ENCODE measurements at regions not wholly inside any gene's neighbourhood (a gene's known extent, or its start where the extent isn't known, plus 50 kb on each side); places are given as distances from the start of the nearest gene placed in this dataset.
"Not testable (repeated sequence)": the region's sequence is repeated elsewhere in the genome, so short reads cannot be mapped to it uniquely, and the experiment has no call there.

DNA sequence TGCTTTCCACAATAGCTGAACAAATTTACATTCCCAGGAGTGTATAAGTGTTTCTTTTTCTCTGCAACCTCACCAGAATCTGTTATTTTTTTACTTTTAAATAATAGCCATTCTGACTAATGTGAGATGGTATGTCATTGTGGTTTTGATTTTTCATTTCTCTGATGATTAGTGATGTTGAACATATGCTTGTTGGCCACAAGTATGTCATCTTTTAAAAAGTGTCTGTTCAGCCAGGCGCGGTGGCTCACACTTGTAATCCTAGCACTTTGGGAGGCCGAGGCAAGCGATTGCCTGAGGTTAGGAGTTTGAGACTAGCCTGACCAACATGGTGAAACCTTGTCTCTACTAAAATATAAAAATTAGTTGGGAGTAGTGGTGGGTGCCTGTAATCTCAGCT, 619.3 kb downstream of the SI start:
- DNase-seq, result no peak

DNA sequence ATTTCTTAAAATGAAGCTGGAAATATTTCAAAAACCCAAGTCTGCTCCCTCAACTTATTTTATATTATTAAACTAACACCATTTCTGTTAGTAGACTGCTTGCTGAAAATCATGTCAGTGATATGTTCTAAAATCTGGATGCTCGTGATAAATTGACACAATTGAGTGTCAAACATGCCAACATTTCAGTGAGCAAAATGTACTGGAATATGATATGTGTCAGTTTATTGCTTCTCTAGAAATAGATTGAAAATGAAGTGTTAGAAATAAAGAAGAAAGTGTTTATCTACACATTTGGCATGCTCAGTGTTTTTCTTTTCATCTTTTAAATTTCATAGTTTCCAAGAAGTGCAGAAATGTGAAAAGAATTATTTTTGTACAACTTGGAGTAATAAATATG, 624.6 kb downstream of the SI start:
- no peak for DNase-seq

DNA sequence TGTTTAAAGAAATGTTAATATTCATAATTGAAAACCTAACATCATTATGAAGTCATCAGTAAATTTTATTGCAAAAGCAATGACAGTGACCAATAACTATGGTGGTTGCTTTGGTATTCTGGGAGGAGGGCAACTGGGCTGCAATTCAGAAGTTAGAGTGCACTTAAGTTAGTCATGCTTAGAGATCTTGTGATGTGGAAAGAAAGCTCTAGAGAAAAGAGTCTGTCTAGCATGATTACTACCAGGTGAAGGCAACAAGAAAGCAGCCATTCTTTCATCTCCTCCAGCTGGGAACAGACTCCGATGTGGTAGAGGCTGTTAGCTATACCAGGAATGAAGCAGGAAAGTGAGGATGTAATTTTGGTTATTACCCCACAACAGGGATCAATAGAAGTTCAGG, 625.6 kb downstream of the SI start:
- no peak for DNase-seq

DNA sequence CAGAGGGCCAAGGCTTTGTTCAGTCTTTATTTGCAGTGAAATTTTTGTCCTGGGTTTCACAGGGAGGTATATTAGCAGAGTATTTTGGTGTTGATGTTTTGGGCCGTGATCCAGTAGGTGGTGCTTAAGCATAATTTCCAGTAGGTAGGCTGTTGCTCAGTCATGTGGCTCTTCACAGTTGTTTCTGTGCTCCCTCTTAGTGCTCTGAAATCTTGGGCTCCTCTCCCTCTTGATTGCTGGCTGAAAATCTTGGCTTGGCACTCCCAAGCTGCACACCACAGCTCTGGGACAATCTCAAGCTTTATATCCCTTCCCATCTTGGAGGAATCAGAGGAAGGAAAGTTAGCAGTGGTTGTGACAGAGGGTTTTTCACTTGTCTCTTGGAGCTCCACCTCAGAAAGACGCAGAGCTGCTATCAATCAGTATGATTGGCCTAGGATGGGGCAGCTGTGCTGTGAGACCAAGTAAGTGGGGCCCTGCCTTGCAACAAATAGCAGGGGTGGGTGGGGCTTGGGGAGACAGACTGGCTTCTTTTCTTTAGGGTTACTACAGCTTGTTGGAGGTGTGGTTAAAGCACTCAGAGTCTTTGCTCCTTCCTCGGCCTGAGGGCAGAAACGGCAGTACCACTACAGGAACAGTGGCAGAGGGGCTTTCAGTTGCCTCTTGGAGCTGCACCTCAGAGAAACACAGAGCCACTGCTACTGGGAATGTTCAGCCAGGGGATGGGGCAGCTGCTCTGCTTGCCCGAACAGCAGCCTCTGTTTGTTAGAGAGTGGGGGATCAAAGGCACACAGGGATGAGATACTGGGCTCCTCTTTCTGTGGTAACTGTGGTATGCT, 627.0 kb downstream of the SI start:
- DNase-seq, result no peak

DNA sequence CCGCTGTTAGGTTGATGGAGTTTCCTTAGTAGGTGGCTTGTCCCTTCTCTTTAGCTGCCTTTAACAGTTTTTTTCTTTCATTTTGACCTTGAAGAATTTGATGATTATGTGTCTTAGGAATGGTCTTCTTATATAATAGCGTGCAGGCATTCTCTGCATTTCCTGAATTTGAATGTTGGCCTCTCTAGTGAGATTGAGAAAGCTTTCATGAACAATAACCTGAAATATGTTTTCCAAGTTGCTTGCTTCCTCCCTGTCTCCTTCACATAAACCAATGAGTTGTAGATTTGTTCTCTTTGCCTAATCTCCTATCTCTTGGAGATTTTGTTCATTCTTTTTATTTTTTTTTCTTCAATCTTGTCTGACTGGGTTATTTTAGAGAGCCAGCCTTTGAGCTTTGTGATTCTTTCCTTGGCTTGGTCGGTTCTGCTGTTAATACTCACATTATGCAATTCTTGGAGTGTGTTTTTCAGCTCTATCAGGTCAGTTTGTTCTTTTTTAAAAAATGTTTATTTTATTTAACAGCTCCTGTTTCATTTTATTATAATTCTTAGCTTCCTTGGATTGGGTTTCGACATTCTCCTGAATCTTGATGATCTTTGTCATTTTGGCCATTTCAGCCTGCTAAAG, 627.9 kb downstream of the SI start:
- DNase-seq, result no peak

DNA sequence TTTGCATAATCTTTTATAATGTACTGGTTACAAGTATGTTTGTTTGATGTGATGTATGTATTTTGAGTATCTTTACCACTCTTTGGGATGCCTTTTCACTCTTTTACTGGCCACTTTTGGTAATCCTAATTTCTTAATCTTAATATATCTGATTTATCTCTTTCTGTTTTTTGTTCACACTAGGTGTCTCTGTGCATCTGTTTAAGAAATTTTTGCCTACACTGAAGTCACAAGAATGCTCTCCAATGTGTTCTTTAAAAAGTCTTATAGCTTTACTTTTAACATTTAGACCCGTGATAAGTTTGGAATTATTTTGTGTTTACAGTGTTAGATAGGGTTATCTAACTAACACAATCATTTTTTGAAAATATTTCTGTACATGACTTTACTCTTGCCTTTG, 659.1 kb downstream of the SI start:
- DNase-seq, result no peak

DNA sequence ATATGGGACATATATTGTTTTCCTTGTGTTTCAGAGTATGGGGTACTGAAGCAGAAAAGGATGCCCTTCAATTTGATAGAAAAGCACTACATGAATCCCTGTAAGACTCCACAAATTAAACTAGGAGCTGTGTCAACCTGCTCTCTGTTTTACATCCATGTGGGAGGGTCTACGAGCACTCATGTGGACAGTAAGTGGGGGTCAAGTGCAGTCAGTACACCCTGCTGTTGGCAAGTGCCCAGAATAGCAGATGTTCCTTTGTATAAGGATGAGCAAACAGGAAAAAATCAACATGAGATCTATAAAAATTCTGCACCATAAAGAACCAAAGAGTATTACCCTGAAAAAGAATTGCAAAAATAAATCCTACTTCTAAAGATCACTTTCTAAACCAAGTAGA, 659.9 kb downstream of the SI start:
- DNase-seq, result no peak

DNA sequence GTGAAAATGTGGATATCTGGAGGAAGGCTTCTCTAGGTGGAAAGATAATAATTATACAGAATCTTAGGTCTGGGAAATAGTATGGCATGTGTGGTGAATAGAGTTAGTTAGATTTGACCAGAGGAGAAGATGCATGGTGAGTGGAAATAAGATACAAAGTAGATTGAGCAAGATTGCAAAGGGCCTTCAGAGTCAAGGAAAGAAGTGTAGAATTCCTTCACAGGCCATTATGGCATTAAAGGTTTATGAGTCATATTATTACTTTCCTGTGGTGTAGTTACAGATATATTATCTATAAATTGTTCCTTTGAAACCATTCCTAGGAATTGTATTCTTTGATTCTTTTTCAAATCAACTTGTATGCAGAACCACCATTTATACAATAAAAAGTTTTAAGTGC, 660.3 kb downstream of the SI start:
- no peak for DNase-seq

DNA sequence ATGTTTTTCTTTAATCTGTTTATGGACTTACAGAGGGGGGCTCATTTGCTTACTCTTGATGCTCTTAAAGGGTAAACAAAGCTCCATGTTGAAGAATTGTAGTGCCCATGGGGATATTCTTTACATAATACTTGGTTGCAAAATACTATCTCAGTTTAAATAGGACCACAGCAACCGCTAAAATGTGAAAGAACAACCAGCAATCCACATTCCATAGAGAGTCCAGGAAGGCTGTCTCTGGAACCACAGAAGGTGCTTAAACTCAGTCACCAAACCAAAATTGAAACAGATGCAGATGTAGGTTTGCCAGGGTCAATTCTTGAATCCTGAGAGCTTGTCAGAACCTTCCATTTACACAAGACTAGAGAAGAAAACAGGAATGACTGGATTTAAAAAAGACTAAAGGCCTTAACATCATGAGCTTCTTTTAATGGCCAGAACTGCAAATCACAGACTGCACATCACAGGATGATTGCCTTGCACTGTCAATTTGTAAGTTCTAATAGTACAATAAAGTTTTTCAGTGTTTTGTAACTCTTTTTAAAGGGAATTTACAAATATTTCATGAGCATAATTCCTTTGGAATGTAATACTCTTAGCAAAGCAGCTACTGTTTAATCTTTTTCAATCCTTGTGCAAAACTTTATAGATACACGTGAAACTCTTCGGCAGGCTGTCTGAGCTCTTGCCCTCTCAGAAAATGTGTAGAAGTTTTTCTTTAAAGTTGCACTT, 661.6 kb downstream of the SI start:
- no peak for DNase-seq

DNA sequence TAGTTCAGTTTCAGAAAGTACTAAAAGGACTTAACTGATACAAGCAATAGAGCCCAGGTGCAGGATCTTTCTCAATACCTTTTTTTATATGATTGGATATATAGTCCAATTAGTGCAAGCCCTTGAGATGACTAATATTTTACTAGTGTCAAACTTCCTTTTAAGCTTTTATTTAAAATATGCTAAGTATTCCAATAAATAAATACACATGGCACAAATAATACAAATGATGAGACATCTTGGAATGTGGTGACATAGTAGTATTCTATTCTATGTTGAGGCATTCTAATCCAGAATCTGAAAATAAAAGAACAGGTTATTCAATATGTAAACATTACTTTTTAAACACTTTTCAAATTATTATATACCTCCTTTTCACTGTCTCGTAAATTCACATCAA, 670.0 kb downstream of the SI start:
- no peak for DNase-seq

DNA sequence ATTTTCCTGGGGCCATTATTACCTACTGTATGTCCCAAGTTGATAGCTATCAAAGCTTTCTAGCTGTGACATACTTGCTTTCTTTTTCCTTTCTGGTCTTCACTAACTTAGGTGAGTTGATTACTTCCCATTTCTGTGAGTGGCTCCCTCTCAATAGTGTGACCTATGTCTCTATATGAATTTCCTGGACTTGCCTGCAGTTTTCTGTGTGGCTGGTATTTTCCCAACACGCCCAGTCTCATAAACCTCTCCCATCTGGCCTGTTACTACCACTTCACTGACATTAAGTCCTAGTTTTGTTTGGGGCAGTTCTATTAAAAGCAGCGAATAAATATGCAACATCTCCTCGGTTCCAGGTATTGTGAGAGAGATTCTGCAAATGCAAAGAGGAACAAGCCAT, 671.2 kb downstream of the SI start:
- DNase-seq, result no peak

DNA sequence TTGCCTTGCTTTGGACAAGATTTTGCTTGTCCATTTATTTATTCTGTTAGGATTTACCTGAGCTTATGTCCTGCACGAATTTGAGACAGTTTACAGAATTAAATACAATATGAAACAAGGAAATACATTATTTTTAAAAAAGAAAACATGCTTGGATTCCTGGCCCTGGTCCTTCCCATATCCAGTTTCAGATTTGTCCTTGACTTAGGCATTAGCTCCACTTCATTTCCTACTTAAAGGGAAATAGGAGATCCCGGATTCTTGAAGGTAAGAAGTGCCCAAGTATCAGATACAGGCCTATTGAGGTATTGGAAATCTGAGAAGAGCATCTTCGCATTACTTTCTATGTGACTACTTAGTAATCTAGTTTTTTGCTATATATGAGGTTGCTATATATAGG, 672.0 kb downstream of the SI start:
- no peak for DNase-seq

DNA sequence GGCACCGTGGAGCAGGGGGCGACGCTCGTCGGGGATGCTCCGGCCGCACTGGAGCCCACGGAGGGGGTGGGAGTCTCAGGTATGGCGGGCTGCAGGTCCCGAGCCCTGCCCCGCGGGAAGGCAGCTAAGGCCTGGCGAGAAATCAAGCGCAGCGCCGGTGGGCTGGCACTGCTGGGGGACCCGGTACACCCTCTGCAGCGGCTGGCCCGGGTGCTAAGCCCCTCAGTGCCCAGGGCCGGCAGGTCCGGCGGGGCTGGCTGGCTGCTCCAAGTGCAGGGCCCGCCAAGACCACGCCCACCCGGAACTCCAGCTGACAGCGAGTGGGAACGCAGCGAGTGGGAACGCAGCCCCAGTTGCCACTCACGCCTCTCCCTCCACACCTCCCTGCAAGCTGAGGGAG, 676.4 kb downstream of the SI start:
- DNase-seq, result no peak

DNA sequence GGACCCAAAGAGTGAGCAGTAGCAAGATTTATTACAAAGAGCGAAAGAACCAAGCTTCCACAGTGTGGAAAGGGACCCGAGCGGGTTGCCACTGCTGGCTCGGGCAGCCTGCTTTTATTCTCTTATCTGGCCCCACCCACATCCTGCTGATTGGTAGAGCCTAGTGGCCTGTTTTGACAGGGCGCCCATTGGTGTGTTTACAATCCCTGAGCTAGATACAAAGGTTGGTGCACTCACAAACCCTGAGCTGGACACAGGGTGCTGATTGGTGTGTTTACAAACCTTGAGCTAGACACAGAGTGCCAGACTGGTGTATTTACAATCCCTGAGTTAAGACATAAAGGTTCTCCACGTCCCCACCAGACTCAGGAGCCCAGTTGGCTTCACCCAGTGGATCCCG, 676.9 kb downstream of the SI start:
- not testable (repeated sequence) for DNase-seq

DNA sequence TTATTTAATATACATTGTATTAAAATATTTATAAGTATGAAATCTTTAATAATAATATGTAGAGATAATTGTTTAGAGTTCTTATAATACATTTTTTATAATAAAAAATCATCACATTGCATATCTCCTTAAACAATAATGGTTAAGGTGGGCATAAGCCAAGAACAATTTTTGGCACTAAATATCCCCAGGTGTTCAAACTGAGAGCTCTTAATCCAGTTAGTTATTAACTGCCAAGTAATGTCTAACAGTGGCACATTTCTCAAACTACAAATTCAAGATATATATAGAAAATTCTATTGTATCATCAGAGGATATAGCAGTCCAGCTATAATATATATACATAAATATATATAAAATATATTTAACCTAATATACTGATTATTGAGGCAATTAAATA, 680.8 kb downstream of the SI start:
- no peak for DNase-seq

DNA sequence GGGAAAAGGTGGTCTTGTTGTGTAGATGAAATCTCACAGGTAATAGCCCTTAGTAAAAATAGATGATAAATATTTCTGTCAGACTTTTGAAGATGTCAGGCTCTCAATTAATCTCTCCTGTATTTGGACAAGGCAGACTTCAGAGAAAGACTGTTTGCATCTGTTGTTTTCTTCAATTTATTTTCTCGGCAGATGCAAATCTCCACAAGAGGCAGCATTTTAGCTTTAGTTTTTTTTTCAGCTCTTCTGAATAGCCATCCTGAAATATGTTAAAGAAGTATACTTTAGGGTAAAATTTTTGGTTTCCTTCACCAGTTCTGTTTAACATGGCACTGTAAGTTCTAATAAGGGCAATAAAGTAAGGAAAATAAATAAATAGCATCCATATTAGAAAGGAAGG, 685.1 kb downstream of the SI start:
- DNase-seq, result no peak

DNA sequence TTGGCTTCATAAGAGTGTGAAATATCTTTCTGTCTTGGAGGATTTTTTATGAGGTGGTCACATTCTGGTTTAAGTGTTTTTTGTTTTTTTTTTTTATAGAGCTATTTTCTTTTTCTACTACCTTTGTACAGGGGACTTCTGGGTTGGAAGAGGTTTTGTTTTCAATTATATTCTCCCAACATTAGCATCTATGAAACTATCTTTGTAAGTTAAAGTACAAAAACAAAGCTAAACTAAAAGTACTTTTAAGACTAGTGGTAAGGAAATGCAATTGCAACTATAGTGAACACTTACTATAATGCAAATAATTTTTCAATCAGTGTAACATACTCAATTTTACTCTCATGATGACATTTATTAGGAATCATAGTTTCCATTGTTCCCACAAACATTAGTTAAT, 688.2 kb downstream of the SI start:
- no peak for DNase-seq

DNA sequence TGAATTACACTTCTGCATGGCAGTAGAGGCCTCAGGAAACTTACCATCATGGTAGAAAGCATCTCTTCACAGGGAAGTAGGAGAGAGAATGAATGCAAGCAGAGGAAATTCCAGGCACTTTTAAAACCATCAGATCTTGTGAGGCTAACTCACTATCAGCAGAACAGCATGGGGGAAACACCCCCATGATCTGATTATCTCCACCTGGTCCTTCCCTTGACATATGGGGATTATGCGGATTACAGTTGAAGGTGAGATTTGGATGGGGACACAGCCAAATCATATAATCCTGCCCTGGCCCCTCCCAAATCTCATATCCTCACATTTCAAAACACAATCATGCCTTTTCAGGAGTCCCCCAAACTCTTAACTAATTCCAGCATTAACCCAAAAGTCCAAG, 691.1 kb downstream of the SI start:
- DNase-seq, result no peak

DNA sequence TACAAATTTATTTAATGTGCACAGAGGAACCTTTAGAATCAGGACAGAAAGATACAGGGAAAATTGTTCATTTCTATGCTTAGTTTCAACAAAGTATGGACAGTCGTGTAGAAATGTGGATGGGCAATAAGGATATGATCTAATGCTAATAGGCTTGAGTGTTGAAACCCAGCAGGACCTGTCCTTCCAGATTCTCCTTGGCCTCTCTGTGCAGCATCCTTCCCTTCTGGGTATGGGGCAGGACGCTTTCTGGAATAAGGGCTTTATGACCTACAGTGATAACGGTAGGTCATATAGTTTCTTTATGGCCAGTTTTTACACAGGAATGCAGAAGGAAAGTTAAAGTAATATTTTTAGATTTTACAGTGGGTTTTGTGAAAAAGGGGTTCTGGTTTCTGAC, 698.1 kb downstream of the SI start:
- no peak for DNase-seq

DNA sequence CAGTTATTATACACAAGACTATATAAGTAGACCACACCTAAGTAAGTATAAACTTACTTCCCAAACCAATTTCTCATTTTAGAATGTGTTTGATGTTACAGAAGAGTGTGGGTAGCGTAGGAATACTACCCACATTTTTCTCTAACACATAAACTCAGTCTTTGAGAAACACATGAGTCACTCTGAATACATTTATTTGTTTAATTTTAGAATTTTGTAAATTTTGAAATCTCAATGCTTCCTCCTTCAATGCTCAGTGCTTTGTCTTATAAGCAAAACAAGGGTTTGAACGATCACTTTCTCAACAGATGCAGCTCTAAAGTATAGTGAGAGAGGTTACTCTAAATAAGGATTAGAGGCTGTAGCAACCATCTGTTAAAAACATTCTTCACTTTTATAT, 700.8 kb downstream of the SI start:
- DNase-seq, result no peak

DNA sequence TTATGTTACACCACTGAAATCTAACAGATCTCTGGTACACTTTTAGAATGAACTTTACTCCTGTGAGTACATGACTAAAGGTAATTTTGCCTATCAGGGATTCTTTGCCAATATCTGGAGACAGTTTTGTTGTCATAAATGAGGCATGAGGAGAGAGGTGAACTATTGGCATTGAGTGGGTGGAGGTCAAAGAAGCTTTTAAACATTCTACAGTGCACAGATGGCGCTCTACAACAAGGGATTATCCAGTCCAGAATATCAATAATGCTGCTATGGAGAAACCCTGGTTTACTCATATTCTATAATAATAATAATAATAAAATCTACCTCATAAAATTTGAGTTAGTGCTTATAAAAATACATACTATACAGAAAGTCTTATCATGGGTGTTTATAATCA, 702.3 kb downstream of the SI start:
- no peak for DNase-seq

DNA sequence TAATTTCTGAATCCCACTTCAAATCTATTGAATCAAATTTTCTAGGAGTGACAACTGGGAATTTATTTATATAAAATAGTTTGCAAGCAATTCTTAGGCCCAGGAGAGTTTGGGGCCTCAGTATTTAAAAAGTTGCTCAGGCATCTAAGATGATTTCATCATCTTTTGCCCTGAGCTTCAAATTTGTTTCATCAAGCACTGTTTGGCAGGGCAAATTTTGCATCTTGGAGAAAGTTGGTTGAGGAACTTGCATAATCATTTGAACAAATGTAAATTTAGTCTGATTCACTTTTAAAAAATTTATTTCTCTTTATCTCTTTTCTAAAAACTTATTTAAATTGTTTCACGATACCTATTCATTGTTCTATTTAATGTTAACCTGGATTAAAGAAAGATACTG, 702.8 kb downstream of the SI start:
- DNase-seq, result no peak

DNA sequence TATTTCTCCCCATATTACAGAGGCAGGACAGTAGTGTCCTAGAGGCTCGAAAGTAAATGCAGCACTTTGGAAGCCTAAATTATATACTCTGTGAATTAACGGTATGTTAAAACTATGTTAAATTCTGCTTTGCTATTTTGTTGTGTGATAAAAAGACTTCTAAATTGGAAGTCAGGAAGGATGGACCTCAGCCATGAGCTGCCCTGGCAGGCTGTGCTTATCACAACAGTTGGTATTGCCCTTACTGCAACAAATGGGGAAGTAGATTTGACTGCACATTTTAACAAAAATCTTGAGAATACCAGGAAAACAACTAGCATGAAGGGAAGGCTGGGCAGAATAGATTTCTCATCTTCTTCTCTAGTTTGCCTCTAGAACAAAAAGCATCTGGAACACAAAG, 706.6 kb downstream of the SI start:
- DNase-seq, result no peak

DNA sequence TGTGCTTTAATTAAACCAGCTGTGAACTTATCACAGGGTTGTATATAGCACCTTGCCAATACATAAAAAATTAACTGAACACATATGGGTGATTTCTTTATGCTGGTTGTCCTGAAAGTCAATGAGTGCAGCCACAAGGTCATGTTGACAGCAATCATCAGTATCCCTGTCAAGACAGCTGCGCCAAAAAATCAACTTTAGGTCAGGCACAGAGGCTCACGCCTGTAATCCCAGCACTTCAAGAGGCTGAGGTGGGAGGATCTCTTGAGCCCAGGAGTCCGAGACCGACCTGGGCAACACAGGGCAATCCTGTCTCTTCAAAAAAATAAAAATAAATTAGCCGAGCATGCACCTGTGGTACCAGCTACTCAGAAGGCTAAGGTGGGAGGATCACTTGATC, 707.3 kb downstream of the SI start:
- no peak for DNase-seq
